GM21619 (cell line): ENCODE measurements at regions not wholly inside any gene's neighbourhood (a gene's known extent, or its start where the extent isn't known, plus 50 kb on each side); places are given as distances from the start of the nearest gene placed in this dataset.

Source experiments
- ATAC-seq: cut with Tn5 transposase; IDR thresholded peaks from one replicate; pipeline ENCODE4 v1.9.1; 2021; ENCODE audit not compliant: unreplicated experiment

DNA sequence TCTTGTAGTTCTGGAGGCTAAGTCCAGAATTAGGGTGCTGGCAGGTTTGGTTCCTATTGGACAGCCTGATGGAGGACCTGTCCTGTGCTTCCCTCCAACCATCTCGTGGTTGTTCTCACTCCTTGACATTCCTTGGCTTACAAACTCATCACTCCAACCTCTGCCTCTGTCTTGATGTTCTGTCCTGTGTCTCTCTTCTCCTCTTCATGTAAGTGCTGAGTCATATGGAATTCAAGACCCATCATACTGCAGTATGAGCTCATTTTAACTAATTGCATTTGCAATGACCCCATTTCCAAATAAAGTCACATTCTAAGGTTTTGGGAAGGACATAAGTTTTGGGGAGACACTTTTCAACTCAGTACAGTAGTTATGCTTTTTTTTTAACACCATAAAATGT lies 374.7 kb downstream of the TRIB2 start:
- no peak for ATAC-seq

DNA sequence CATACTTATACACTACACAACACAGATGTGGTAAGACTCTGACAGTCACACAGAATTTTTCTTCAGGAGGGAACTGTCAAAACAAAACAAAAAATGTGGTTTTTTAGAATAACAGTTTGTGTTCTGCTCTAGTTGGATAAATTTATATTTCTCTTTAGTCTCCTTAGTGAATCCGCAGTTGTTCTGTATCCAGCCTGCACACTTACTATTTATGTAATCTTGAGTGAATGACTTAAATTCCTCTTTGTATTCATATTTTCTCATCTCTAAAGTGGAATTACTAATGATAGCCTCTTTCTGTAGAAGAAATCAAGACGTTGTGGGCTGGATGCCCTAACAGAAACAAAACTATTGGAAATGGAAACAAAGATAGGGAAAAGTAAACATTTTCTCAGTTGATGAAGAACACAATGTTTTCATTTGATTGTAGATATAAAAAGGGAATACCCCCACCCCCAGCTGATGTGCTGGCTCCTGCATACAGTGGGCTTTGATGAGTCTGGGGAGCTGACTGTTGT lies 375.2 kb downstream of the TRIB2 start:
- ATAC-seq: no peak

DNA sequence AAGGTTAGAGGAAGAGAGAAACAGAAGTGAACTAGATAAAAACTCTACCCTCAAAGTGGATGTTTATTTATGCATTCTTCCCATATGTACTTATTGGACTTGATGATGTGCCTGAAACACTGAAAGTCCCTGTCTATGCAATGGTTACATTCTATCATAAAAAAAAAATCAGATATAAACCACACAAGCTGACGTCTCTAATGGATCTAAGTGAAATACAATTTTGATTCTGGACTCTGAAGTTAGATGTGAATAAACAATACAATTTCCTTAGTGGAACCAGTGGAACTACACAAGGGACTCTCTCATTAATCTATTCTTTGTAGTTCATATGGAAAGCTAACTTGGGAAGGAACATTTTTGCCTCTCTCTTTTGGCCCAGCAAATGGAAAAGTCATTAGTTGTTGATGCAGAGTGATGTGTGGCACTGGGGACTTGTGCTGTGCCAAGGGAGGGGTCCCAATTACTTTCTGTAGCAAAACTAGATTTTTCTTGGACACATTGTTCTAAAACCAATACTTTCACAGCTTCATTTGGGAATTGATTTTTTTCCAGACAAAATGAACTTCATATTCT lies 376.8 kb downstream of the TRIB2 start:
- ATAC-seq: no peak

DNA sequence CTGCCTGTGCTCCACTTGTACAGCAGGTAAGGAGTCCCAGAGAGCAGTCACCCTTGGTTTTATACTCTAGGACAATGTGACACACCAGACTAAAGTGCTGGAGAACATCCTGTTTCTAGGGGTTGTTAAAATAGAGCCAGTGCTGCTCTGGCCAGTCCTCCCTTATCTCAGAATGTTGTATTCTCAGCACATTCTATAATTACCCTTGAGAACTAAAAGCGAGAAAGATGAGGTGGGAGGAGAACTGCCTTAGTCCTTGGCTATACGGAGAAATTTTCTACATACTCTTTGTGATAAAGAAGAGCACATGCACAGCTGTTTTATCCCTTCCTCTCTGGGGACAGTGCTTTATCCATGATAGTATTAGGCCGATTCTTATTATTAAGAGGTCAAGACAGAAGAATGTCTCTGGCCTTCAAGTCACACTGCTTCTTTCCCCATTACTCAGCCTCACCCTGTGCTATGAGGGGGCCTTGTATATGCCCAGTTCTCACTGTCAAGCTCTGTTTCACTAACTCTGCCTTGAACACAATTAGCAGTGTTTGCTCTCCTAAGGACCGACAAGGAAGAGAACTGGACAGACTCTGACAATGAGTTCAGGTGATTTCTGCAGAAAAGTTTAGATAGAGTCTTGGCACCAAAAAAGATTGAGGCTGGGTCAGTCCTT lies 385.8 kb downstream of the TRIB2 start:
- ATAC-seq: no peak

DNA sequence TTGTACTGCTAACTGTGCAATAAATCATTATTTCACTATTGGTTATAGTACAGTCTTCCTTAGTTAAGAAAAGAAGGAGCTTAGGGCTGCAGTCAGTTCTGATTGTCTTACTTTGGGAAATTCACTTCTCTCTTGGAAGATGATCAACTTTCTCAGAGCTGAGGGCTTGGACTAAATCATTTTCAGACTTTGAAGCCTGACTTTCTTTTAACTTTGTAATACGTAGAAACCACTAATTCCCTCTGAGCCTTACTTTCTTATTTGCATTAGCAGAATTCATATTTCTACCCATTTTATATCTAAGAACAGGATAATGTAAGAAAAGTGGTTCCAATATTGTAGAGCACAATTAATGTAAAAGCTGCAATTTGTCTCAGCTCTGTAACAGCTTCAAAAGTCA lies 386.4 kb downstream of the TRIB2 start:
- ATAC-seq: no peak

DNA sequence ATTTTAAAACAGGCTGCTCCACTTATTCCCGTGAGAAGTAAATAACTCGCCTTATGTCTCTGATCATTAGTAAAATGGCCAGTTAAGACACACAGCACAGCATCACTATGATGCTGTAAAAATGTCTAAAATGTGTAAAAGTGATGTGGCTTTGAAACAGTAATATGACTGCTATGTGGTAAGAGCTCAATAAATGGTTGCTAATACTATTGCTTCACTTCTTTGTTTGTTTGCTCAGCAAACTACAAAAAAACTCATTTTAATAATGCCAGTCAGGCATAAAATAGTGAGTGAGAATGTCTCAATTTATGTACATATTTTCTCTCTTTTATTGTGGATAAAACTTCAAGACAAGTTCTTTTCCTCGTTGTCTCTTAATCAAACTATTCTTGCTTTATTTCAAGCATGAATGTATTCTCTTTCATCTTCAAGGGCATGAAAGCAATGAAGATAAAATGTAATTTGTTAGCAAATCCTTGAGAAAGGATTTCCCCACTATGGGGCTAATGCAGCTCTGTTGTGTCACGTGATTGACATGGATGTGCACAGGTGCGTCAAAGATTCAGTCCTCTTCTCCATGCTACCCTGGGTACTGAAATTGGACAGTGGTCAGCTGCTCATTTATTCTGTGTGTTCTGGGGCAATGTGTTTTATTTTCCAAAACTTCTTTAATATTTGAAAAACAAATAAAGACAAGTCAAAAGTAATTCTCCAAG lies 387.2 kb downstream of the TRIB2 start:
- ATAC-seq: no peak

DNA sequence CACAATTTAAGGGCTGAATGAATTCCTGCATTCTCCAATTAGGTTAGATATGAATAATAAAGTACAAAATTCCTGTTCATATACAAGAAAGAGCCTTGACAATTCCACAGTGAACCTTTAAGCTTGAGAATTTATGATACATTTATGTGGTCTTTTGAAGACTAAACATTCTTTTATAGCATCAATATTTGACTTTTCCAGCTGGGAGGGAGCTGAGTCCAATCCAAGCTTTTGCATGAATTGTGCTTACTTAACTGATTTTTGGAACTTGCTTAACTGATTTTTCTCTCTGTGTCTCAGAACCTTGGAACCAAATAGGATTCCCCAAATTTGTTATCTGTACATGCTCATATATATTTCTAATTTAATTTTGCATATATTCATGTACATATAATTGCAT lies 388.0 kb downstream of the TRIB2 start:
- no peak for ATAC-seq

DNA sequence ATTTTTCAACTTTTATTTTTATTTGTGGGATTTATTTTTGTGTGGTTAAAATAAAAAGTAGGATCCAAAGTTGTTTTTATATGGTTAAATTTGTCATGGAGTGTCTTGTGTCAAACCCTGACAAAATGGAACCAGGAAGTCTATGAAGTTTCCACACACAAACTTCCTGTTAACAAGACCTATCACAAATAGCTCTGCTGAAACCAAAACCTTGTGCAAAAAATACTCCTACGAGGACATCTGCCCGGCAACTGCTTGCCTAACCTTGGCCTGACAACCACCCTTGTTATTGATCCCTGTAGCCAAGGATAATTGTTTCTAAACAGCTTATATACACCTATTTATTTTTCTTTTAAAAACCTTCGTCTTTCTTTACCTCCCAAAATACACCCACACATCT lies 389.6 kb downstream of the TRIB2 start:
- no peak for ATAC-seq

DNA sequence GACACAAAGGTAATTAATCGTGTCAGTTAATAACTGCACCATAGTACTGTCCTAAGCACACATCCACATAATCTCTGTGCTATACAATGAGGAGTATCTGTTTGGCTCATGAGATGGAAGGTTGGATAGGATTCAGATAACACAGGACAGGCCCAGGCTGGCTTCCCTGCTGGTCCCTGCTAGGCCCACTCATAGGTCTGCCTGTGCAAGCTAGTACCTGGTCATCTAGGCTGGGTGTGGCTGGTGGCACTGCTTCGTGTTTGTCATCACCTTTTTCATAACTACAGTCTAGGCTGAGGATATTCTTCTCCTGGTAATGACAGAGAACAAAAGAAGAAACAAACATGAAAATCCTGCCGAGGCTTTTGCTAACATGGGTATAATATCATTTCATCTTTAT lies 392.8 kb downstream of the TRIB2 start:
- no peak for ATAC-seq

DNA sequence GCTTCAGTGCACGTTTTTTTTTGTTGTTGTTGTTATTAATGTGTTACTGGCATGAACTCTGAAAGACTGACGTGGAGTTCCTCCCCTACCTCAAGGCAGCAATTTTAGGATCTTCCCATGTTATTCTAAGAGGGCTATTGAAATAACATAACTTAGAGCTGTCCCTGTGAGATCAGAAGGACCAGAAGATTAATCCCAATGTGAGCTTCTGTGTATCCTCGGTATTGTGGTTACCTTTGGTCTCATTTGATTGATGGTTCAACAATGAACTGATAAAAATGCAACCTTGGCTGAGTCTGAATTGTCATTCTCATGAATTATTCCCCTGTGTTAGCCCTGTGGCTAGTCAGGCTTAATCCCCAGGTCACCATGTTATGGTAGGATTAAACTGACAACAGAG lies 394.1 kb downstream of the TRIB2 start:
- no peak for ATAC-seq

DNA sequence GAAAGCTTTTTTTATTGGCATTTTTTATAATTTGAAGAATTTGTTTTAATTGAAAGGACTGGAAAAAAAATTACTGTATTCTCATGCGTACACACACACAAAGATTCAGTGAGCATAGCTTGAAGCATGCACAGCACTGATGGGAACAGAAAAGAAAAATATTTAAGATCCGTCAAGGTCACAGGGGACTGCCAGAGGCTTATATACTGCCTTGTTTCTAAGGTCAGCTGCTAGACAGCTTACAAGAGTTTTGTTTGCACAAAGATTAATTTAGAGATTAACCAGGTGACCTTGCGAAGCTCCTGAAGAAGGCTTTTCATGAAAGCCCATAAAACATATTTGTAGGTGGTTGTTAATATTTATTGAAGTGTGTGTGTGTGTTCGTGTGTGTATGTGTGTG lies 396.3 kb downstream of the TRIB2 start:
- ATAC-seq: no peak

DNA sequence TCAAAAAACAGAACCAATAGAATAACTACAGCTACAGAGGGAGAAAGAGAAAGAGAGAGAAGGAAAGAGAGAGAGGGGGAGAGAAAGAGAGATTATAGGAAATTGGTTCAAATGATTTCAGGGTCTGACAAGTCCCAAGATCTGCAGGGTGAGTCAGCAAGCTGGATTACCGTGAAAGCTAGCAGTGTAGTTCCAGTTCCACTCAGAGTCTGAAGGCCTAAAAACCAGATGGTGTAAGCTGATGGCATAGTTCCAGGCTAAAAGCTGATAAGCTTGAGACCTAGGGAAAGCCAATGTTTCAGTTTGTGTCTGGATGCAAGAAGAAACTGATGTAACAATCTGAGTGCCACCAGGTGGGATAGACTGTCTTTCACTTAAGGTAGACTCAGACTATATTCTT lies 397.7 kb downstream of the TRIB2 start:
- ATAC-seq: no peak

DNA sequence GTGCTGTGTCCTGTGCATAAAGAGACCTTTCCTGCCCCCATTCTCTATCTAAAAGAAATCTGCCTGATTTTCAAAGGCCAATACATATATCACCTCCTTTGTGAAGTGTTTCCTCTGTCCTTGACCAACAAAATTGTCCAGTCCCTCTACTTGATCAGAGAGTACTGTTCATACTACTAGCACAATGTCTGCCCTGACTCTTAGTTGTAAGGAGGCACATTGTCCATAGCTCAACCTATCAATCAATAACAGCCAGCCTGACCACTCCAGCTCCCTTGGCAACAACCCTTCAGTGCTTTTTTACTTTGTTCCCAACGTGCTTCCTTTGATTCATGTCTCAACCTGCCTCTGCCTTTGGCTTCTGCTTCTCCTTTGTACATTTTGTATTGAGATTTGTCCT lies 398.9 kb downstream of the TRIB2 start:
- no peak for ATAC-seq

DNA sequence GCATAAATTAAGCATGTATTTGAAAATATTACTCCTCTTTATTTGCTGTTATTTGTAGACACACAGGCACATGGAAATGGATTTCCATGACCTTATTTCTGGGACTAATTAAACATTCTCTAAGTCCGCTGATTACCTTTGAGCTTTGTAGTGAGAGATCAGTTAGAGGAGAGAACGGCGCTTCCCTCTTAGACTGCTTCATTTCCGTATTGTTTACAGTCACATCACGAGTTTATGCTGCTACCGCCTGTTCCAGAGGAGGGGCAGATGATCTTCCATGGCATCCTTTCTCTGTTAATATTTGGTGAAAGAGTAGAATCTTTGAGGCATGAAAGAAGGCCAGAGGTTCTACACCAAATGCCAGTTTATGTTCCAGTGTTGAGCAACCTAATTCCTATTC lies 404.4 kb downstream of the TRIB2 start:
- ATAC-seq: no peak

DNA sequence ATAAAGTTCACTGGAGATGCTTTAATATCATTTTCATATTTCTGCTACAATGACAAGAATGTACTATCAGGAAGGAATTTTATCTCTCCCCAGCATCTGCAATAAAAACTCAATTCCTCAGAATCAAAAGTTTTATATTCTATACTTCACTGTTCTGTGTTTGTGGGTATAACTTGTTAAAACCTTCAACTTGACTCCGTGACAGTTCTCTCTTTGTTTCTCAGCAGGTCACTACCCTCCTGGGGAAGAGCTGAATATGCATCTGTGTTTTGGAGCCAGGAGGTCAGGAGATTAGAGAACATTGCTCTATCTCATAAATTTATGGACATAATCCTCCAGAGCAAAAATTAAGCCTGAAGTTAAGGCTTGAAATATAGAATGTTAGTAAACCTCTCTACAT lies 411.4 kb downstream of the TRIB2 start:
- no peak for ATAC-seq

DNA sequence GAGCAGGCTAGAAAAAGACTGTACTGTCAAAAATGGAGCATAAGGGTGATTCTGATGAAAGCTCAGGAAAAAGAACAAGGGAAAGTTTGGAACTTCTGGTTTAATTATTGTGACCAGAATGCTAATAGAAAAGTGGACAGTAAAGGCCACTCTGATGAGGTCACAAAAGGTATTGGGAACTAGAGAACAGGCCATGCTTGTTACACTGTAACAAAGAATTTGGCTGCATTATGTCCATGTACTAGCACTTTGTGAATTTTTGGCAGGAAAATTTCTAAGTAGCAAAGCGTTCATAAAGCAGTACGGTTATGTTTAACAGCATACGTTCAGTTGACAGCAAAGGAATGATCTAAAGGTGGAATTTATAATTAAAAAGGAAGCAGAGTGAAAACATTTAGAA lies 418.6 kb downstream of the TRIB2 start:
- no peak for ATAC-seq

DNA sequence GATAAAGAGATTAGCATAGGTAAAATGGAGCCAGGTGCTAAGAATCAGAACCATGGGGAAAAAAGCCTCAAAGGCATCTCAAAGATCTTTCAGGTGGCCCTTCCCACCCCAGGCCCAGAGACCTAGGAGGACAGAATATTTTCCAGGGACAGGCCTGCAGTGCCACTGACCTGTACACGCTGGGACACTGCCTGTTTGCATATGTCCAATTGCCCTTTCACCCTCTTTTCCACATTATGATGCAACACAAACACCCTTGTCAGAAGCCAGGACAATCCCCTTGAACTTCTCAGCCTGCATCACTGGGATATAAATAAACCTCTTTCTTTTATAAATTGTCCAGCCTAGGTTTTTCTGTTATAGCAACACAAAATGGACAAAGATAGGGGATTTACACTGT lies 419.1 kb downstream of the TRIB2 start:
- no peak for ATAC-seq

DNA sequence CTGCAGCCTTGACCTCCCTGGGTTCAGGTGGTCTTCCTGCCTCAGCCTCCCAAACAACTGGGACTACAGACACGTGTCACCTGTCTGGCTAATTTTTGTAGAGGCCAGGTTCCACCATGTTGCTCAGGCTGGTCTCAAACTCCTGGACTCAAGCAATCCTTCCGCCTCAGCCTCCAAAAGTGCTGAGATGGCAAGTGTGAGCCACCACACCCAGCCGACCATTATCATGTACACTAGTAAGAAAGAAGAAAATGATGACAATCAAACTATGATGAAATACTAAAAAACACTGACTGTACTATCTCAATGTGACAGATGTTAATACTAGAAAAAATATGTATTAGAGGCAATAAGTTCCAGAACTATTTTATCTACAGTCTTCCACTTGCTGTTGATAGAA lies 420.9 kb downstream of the TRIB2 start:
- no peak for ATAC-seq

DNA sequence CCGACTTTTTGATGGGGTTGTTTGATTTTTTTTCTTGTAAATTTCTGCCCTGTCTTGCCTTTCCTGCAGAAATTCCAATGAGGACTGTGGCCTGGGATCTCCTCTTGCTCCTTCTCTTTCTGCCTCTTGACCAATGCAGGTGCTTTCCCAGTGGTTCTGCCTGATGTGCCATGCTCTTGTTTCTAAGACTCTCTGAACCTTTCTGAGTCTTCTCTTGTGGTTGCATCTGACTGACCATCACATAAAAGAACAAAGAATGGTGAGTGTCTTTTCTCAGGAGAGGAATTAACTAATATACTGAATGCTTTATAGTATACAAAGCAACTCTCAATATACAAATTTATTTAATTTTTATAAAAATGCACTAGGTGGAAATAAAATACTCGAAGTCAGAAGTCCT lies 424.6 kb downstream of the TRIB2 start:
- ATAC-seq: no peak

DNA sequence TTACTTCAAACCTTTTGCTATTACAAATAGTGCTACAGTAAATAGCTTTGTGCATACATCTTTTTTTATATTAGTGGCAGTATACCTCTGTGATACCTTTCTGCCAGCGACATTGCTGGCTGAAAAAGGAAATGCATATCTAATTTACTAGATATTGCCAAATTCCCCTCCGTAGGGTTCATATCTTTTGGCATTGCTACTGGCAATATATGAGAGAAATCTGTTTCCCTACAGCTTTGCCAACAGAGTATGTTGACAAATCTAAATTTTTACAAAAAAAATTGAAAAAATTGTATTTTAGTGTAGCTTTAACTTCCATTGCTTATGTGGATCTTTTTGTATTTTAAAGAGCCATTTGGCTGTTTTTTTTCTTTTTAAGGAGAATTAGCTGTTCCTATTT lies 426.7 kb downstream of the TRIB2 start:
- no peak for ATAC-seq

DNA sequence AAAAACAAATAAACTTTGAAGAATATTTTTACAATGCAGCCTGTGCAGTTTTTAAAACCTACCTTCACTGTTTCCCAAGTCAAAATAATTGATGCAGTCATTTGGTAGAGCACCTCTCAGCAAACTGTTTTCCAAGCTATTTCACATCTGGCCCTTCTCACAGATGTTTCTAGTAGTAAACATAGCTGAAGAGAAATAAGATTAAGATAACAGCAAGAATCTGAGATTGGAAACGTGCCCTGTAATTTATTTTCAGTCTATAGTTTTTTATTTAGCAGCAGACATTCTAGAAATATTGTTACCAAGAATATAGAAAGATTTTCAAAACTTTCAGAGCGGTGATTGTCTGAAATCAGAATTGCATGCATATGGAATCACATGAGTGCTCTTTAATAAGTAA lies 440.2 kb downstream of the TRIB2 start:
- no peak for ATAC-seq

DNA sequence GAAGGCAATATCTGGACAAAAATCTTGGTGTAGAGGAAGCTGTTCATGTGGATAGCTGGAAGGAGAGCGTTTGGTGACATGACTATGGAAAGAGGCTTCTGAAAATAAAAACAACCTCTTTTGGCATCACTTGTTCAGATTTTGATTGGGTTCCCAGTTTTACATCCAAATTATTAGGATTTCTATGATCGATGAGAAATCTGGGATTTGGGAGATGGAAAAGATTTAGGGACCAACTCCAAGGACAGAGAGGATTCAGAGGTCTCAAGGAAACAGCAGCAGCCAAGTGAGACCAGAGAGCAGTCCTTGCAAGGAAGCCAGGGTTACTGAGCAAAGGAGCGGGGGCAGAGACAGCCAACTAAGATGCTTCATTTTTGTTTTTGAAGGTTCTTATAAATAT lies 441.7 kb downstream of the TRIB2 start:
- no peak for ATAC-seq
